HL-60 (cell line): ENCODE measurements at regions not wholly inside any gene's neighbourhood (a gene's known extent, or its start where the extent isn't known, plus 50 kb on each side); places are given as distances from the start of the nearest gene placed in this dataset.

Experiments
- DNase-seq, 2 experiments: peaks; one replicate each; pipeline ENCODE4 v3.0.0-alpha.2; 2010 to 2020; ENCODE audit warnings: low read depth in 1 of 2, low spot score in 1 of 2
- H3K27ac ChIP-seq: fragments of 250-450 bp; sonication (Bioruptor Pico); replicated peaks from 2 replicates; pipeline ENCODE4 v1.5.1; 2020; ENCODE audit warnings: mild to moderate bottlenecking, moderate library complexity
- H3K27me3 ChIP-seq: fragments of 250-450 bp; sonication (Bioruptor Pico); 2 replicates; pipeline ENCODE4 v1.5.1; 2021; ENCODE audit warnings: mild to moderate bottlenecking, moderate library complexity; ENCODE audit not compliant: insufficient read depth, poor library complexity, severe bottlenecking
- H3K4me3 ChIP-seq: replicated peaks from 2 replicates; pipeline ENCODE4 v1.5.1; 2011; ENCODE audit warnings: mild to moderate bottlenecking, control low read depth, low read length; ENCODE audit not compliant: insufficient read depth
- GABPA ChIP-seq: IDR thresholded peaks from 2 replicates; pipeline ENCODE4 v1.6.1; 2012; ENCODE audit warnings: low read depth
- POLR2AphosphoS5 ChIP-seq: IDR thresholded peaks from 2 replicates; pipeline ENCODE4 v1.6.1; 2012; ENCODE audit warnings: low read depth
- SPI1 ChIP-seq: IDR thresholded peaks from 2 replicates; pipeline ENCODE4 v1.6.1; 2012; ENCODE audit warnings: low read depth, mild to moderate bottlenecking, borderline replicate concordance
- TF ChIP-seq, protein P1 (sequence below): IDR thresholded peaks from one replicate; pipeline ENCODE4 v1.5.1; 2011; ENCODE audit warnings: low read length, control low read depth, inconsistent platforms; ENCODE audit not compliant: insufficient read depth
- TF ChIP-seq, protein P2 (sequence below): IDR thresholded peaks from 2 replicates; pipeline ENCODE4 v1.6.1; 2012; ENCODE audit warnings: low read depth; ENCODE audit not compliant: insufficient replicate concordance

DNA sequence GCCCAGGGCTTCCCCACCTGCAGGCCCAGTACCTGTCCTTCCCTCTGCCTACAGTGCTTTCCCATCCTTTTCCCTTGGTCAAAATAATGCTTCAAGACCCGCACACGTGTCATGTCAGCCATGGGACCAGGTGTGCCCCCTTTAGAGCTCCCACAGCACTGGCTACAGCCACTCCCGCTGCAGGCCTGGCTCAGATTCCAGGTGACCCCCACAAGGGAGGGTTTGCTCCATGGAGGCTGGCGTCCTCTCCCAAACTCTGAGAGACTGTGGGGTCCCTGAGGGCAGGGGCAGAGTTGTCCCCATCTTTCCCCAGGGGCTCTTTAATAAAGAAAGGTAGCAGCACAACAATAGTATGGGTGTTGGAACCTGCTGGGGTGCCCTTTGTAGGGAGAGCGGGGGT lies 66.4 kb upstream of the RUNX3 start:
- Histone ChIP-seq H3K27me3 (no peaks in the 10 kb centered on the region), H3K27ac (no peak overlapping the region), H3K4me3 (no peak overlapping the region)
- TF ChIP-seq GABPA = no peak
- TF ChIP-seq, protein P1, sequence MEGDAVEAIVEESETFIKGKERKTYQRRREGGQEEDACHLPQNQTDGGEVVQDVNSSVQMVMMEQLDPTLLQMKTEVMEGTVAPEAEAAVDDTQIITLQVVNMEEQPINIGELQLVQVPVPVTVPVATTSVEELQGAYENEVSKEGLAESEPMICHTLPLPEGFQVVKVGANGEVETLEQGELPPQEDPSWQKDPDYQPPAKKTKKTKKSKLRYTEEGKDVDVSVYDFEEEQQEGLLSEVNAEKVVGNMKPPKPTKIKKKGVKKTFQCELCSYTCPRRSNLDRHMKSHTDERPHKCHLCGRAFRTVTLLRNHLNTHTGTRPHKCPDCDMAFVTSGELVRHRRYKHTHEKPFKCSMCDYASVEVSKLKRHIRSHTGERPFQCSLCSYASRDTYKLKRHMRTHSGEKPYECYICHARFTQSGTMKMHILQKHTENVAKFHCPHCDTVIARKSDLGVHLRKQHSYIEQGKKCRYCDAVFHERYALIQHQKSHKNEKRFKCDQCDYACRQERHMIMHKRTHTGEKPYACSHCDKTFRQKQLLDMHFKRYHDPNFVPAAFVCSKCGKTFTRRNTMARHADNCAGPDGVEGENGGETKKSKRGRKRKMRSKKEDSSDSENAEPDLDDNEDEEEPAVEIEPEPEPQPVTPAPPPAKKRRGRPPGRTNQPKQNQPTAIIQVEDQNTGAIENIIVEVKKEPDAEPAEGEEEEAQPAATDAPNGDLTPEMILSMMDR = no peak
- TF ChIP-seq SPI1 = no peak
- no peak for DNase-seq

DNA sequence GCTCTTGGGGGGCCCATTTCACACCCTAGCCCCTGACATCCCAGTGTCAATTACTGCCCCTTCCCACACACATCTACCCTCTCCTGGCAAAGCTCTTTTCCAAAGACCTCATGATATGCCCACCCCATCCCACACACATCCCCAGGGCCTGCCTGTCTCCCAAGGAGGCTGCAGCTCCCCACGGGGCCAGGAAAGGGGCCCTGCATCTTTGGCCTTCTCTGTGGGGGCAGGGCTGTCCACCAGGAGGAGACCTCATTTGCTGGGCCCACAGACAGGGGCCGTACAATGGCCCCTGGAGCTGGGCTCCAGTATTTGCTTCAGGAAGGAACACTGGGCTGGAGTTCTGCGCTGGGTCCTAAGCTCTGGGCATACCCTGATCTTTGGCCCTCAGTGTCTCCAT lies 65.6 kb upstream of the RUNX3 start:
- Histone ChIP-seq H3K27ac (no peak overlapping the region), H3K27me3 (no peaks in the 10 kb centered on the region), H3K4me3 (no peak overlapping the region)
- TF ChIP-seq, protein P1 = no peak
- TF ChIP-seq SPI1 (no peak), GABPA (no peak), POLR2AphosphoS5 (no peak)
- TF ChIP-seq, protein P2, sequence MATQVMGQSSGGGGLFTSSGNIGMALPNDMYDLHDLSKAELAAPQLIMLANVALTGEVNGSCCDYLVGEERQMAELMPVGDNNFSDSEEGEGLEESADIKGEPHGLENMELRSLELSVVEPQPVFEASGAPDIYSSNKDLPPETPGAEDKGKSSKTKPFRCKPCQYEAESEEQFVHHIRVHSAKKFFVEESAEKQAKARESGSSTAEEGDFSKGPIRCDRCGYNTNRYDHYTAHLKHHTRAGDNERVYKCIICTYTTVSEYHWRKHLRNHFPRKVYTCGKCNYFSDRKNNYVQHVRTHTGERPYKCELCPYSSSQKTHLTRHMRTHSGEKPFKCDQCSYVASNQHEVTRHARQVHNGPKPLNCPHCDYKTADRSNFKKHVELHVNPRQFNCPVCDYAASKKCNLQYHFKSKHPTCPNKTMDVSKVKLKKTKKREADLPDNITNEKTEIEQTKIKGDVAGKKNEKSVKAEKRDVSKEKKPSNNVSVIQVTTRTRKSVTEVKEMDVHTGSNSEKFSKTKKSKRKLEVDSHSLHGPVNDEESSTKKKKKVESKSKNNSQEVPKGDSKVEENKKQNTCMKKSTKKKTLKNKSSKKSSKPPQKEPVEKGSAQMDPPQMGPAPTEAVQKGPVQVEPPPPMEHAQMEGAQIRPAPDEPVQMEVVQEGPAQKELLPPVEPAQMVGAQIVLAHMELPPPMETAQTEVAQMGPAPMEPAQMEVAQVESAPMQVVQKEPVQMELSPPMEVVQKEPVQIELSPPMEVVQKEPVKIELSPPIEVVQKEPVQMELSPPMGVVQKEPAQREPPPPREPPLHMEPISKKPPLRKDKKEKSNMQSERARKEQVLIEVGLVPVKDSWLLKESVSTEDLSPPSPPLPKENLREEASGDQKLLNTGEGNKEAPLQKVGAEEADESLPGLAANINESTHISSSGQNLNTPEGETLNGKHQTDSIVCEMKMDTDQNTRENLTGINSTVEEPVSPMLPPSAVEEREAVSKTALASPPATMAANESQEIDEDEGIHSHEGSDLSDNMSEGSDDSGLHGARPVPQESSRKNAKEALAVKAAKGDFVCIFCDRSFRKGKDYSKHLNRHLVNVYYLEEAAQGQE = no peak
- DNase-seq = no peak

DNA sequence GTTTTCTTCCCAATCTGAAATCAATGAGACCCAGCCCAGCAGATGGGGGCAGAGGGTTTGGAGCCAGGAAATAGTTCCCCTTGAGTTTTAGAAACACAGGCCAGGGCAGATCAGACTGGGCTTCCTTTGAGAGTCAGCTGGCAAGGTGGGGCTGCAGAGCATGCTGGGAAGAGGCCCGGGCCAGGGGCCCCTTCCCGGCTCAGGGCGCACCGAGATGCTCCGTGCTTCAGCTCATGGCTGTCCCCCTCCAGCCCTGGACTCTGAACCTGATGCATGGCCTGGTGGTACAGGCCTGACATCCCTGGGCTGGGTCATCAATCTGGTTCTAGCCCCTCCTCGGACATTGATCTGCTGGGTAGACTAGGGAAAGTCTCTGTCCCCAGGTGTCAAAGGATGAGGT lies 65.1 kb upstream of the RUNX3 start:
- Histone ChIP-seq H3K27ac (no peak overlapping the region), H3K27me3 (no peaks in the 10 kb centered on the region), H3K4me3 (no peak overlapping the region)
- no peak for DNase-seq
- TF ChIP-seq, protein P2 = no peak
- TF ChIP-seq SPI1 = no peak
- TF ChIP-seq, protein P1 = no peak
- no peak for TF ChIP-seq GABPA
- no peak for TF ChIP-seq POLR2AphosphoS5

DNA sequence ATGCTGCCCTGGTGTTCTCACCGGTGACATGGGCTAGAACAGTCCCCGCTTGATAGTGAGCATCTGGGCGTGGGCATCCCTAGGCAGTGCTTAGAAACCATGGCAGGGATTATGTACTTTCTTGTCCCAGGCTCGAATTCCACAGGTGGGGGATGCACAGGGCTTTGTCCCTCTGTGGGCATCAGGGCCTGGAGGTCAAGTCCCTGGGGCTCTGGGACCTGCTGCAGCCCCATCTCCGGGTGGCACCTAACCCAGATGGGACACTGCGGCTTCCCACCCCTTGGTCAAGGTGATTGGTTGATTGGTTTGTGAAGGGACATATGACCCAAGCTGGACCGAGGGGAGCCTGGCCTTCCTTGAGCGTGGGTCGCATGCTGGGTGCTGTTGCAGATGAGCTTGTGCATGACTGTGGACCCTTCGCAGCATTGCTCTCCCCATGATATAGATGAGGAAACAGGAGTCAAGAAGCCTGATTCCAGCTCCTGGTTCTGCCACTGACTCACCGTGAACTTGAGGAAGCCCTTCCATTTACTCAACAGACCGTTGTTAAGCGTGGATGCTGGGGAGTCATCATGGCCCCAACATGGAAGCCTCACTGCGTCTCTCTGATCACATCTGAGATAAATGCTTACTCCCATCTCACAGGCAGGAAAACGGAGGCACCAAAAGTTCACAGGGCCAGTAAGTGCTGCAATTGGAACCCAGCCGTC lies 64.0 kb upstream of the RUNX3 start:
- TF ChIP-seq, protein P1 = no peak
- TF ChIP-seq GABPA = no peak
- TF ChIP-seq POLR2AphosphoS5 = no peak
- no peak for DNase-seq
- Histone ChIP-seq H3K27me3 (no peaks in the 10 kb centered on the region), H3K4me3 (no peak overlapping the region), H3K27ac (no peak overlapping the region)
